Cardiac muscle cell (in vitro differentiated cells and primary cell): ENCODE measurements at regions not wholly inside any gene's neighbourhood (a gene's known extent, or its start where the extent isn't known, plus 50 kb on each side); places are given as distances from the start of the nearest gene placed in this dataset.

Source experiments
- DNase-seq, 2 donors: peaks; one replicate each; pipeline versions ENCODE4 v3.0.0 to v3.0.0-alpha.2; 2010 to 2017; ENCODE audit warnings: low read depth in 1 of 2, low spot score in 1 of 2
- H3K27ac ChIP-seq: fragments of 200-600 bp; sonication (generic); 2 replicates; pipeline ENCODE4 v1.5.1; 2016
- H3K27me3 ChIP-seq: fragments of 200-600 bp; sonication (generic); 2 replicates; pipeline ENCODE4 v1.6.0; 2016; ENCODE audit warnings: control low read depth
- H3K36me3 ChIP-seq: fragments of 200-600 bp; sonication (generic); 2 replicates; pipeline ENCODE4 v1.5.1; 2016; ENCODE audit warnings: control low read depth
- H3K4me1 ChIP-seq: fragments of 200-600 bp; sonication (generic); 2 replicates; pipeline ENCODE4 v1.8.1; 2017; ENCODE audit warnings: low read depth, mild to moderate bottlenecking, mixed run types
- H3K4me3 ChIP-seq: fragments of 200-600 bp; sonication (generic); 2 replicates; pipeline ENCODE4 v1.5.1; 2016; ENCODE audit warnings: mild to moderate bottlenecking
- H3K9me3 ChIP-seq: fragments of 200-600 bp; sonication (generic); 2 replicates; pipeline ENCODE4 v1.5.1; 2017; ENCODE audit warnings: low read depth, mild to moderate bottlenecking, control low read depth
- TF ChIP-seq, protein P1 (sequence below): IDR thresholded peaks from 2 replicates; pipeline ENCODE4 v1.5.1; 2012; ENCODE audit warnings: low read depth, mild to moderate bottlenecking, low read length

DNA sequence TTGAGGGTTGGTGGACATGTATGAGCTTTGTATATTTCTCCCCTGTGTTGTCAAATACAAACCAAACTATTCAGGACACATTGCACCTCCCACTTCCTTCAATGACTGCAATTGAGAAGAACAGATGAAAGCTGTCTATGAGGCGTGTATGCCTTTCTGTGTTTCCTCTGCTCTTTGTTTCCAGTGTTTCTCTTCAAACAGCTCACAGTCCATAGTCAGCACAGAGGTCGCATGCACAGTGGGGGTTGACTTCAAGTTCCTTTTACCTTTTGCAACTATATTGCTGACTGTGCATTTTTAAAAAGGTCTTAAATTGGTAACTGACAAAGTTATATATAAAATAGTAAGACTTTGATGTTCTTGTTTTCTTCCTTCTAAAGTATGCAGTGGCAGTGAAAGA lies 957.8 kb downstream of the C4orf33 start:
- DNase-seq, result no peak
- Histone ChIP-seq H3K27me3 (no peaks in the 10 kb centered on the region), H3K4me3 (no peak overlapping the region), H3K9me3 (no peaks in the 10 kb centered on the region), H3K4me1 (no peaks in the 10 kb centered on the region), H3K36me3 (no peaks in the 10 kb centered on the region), H3K27ac (no peak overlapping the region)
- TF ChIP-seq, protein P1, sequence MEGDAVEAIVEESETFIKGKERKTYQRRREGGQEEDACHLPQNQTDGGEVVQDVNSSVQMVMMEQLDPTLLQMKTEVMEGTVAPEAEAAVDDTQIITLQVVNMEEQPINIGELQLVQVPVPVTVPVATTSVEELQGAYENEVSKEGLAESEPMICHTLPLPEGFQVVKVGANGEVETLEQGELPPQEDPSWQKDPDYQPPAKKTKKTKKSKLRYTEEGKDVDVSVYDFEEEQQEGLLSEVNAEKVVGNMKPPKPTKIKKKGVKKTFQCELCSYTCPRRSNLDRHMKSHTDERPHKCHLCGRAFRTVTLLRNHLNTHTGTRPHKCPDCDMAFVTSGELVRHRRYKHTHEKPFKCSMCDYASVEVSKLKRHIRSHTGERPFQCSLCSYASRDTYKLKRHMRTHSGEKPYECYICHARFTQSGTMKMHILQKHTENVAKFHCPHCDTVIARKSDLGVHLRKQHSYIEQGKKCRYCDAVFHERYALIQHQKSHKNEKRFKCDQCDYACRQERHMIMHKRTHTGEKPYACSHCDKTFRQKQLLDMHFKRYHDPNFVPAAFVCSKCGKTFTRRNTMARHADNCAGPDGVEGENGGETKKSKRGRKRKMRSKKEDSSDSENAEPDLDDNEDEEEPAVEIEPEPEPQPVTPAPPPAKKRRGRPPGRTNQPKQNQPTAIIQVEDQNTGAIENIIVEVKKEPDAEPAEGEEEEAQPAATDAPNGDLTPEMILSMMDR, result no peak

GRCh38 chr4:130054908-130055307 lies 959.0 kb downstream of the C4orf33 start:
- no peak overlapping the region for H3K27ac ChIP-seq
- TF ChIP-seq, protein P1, result no peak
- H3K9me3 ChIP-seq, result no peaks in the 10 kb centered on the region
- no peak for DNase-seq
- no peaks in the 10 kb centered on the region for H3K27me3 ChIP-seq
- no peaks in the 10 kb centered on the region for H3K36me3 ChIP-seq
- H3K4me3 ChIP-seq, result no peak overlapping the region
- no peaks in the 10 kb centered on the region for H3K4me1 ChIP-seq

DNA sequence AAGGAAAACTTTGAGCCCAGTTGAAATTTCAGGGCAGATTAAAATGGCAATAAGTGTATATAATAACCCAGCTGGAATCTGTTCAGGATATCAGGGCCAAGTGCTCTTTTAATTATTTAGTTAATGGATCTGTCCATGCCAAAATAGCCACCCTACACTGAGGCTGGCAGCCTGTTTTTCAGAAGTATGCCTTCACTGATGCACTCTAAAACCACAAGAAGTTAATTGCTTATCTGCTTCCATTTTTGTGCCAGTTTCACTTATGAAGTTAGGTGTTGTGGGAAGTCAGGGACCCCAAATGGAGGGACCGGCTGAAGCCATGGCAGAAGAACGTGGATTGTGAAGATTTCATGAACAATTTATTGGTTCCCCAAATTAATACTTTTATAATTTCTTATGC lies 960.3 kb downstream of the C4orf33 start:
- H3K27me3 ChIP-seq, result no peaks in the 10 kb centered on the region
- no peaks in the 10 kb centered on the region for H3K9me3 ChIP-seq
- TF ChIP-seq, protein P1, result no peak
- H3K36me3 ChIP-seq, result no peaks in the 10 kb centered on the region
- no peaks in the 10 kb centered on the region for H3K4me1 ChIP-seq
- H3K27ac ChIP-seq, result no peak overlapping the region
- H3K4me3 ChIP-seq, result no peak overlapping the region
- DNase-seq, result no peak

GRCh38 chr4:130064471-130064870 lies 968.5 kb downstream of the C4orf33 start:
- H3K36me3 ChIP-seq, result no peaks in the 10 kb centered on the region
- H3K27me3 ChIP-seq, result no peaks in the 10 kb centered on the region
- no peaks in the 10 kb centered on the region for H3K4me1 ChIP-seq
- H3K9me3 ChIP-seq, result no peaks in the 10 kb centered on the region
- no peak overlapping the region for H3K4me3 ChIP-seq
- TF ChIP-seq, protein P1, result no peak
- DNase-seq, result no peak
- no peak overlapping the region for H3K27ac ChIP-seq

DNA sequence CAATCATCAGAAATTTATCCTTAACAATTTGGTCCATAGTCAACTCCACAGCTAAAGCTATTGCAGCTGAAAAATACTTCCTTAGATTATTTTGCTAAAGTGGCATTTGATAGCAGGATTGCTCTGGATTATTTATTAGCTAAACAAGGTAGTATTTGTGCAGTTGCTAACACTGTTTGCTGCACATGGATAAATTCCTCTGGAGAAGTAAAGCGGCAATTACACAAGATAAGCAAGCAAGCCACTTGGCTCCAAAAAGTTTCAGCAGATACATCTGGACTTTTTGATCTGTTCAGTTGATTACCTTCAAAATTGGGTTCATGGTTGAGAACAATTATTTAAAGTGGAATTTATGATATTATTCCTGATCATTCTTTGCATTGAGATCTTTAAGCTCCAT lies 971.5 kb downstream of the C4orf33 start:
- Histone ChIP-seq H3K36me3 (no peaks in the 10 kb centered on the region), H3K4me3 (no peak overlapping the region), H3K27ac (no peak overlapping the region), H3K9me3 (no peaks in the 10 kb centered on the region), H3K4me1 (no peaks in the 10 kb centered on the region), H3K27me3 (no peaks in the 10 kb centered on the region)
- no peak for DNase-seq
- TF ChIP-seq, protein P1, result no peak

DNA sequence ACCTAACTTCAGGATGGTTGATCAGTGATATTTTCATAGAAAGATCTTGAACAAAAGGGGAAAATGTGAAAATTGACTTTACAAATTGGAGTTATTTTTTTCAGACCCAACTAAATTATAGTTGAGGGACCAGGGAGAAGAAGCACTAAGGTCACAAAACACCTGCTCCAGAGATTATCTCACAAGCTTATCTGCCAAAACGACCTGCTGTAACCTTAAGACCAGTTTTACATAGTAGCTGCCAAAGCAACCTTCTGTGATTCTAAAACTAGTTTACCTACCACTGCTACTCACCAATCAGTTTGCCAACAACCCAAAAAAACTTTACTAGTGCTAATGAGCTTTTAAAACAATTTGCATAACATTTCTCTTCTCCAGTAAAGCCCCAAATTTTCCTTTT lies 972.1 kb downstream of the C4orf33 start:
- H3K27me3 ChIP-seq, result no peaks in the 10 kb centered on the region
- H3K4me3 ChIP-seq, result no peak overlapping the region
- TF ChIP-seq, protein P1, result no peak
- H3K9me3 ChIP-seq, result no peaks in the 10 kb centered on the region
- no peak overlapping the region for H3K27ac ChIP-seq
- DNase-seq, result no peak
- H3K4me1 ChIP-seq, result no peaks in the 10 kb centered on the region
- H3K36me3 ChIP-seq, result no peaks in the 10 kb centered on the region
